ENCODE measurements at regions not wholly inside any gene's neighbourhood (a gene's known extent, or its start where the extent isn't known, plus 50 kb on each side); places are given as distances from the start of the nearest gene placed in this dataset.

DNA sequence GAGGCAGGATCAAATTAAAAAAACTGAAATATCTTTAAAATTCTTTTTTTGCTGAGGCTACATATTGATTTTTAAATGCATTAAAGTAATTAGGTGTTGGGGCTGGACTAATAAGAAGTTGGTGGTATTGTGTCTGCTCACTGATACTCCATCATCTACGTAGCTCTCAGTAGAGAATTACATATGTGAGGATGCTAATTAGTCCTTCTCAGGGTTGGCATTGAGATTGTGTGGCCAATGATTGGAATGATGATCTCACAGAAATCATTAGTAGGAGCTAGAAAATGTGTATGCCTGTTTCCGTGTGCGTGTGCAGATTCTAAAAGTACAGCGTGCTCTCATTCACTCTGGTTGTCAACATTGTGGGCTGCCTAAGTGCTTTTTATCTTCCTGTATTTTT lies 283.8 kb downstream of the SH3GL2 start:
- H3K27ac ChIP-seq = no peak overlapping the region
- H3K9me3 ChIP-seq = no peaks in the 10 kb centered on the region
- peaks cover 0 to 4% (median 0%) of the 10 kb centered on the region in 7 donors for H3K27me3 ChIP-seq
- WGBS, 2 donors = 76 to 79% methylated on average over 4 of the region's 4 CpGs
- peaks cover 0 to 5% (median 0%) of the 10 kb centered on the region in 9 donors for H3K4me1 ChIP-seq
- no peaks in the 10 kb centered on the region for H3K36me3 ChIP-seq
- H3K4me3 ChIP-seq = no peak overlapping the region
- TF ChIP-seq, protein P1, sequence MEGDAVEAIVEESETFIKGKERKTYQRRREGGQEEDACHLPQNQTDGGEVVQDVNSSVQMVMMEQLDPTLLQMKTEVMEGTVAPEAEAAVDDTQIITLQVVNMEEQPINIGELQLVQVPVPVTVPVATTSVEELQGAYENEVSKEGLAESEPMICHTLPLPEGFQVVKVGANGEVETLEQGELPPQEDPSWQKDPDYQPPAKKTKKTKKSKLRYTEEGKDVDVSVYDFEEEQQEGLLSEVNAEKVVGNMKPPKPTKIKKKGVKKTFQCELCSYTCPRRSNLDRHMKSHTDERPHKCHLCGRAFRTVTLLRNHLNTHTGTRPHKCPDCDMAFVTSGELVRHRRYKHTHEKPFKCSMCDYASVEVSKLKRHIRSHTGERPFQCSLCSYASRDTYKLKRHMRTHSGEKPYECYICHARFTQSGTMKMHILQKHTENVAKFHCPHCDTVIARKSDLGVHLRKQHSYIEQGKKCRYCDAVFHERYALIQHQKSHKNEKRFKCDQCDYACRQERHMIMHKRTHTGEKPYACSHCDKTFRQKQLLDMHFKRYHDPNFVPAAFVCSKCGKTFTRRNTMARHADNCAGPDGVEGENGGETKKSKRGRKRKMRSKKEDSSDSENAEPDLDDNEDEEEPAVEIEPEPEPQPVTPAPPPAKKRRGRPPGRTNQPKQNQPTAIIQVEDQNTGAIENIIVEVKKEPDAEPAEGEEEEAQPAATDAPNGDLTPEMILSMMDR (IDR thresholded peaks at IDR 0.05) = no peak
- DNase-seq (no peak), ATAC-seq (peak in 1 of 8 donors; percentile 42)
- intact Hi-C loops (cut with DNase I) = no loop called here

DNA sequence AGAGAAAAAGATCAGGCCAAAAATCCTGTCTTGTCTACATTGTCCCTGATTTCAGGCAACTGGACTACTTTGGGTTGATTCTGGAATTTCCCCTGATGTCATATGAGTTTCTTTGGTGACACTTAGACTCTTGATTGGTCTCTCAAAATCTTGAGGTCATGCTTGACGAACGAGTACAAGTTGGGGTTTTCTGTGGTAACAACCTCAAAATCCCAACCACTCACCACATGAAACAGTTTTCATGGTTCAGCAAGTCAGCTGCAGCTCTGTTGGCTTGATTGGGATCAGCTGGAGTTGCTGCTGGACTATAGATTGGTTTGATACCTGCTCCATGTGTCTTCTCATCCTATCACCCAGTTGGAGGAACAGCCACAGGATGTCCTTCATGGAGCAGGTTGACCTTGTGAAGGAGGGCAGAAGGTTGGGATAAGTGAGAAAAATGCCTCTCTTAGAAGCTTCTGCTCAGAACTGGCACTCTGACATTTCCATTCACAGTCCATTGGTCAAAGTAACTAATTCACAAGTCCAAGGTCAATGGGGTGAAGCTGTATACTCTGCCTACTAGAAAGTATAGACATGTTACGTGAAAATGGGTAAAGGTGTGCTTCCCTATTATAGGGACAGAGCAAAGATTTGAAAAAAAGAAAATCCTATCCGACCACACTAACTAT lies 284.5 kb downstream of the SH3GL2 start:
- Histone ChIP-seq H3K36me3 (no peaks in the 10 kb centered on the region), H3K4me3 (no peak overlapping the region), H3K9me3 (no peaks in the 10 kb centered on the region), H3K27me3 (peaks cover 0 to 4% (median 0%) of the 10 kb centered on the region in 7 donors), H3K27ac (no peak overlapping the region), H3K4me1 (peaks cover 0 to 5% (median 0%) of the 10 kb centered on the region in 9 donors)
- DNase-seq = no peak
- intact Hi-C loops (cut with DNase I) = no loop called here
- 79 to 84% methylated on average over 4 of the region's 4 CpGs for WGBS, 2 donors
- no peak for ATAC-seq
- TF ChIP-seq, protein P1 (IDR thresholded peaks at IDR 0.05) = no peak

DNA sequence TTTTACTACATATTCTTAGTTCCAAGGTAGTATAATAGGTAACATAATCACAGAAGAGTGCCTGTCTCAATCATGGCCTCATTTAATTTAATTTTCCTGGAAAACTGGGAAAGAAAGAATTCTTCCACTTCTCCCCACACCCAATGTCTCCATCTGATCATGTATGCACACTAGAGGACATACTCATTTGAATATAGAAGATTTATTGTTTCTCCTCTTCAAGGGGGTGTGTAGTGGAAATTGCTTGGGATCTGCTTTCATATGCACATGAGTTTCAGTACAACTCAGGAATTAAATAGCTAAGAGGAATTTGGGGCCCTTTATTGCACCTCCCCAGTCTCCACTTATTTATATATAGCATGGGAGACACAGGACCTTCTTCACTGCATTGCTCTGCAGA lies 285.1 kb downstream of the SH3GL2 start:
- no peaks in the 10 kb centered on the region for H3K36me3 ChIP-seq
- H3K27me3 ChIP-seq = peaks cover 0 to 4% (median 0%) of the 10 kb centered on the region in 7 donors
- H3K27ac ChIP-seq = no peak overlapping the region
- ATAC-seq (no peak), DNase-seq (no peak)
- TF ChIP-seq, protein P1 (IDR thresholded peaks at IDR 0.05) = no peak
- intact Hi-C loops (cut with DNase I) = no loop called here
- peaks cover 0 to 5% (median 0%) of the 10 kb centered on the region in 9 donors for H3K4me1 ChIP-seq
- no peak overlapping the region for H3K4me3 ChIP-seq
- no peaks in the 10 kb centered on the region for H3K9me3 ChIP-seq

DNA sequence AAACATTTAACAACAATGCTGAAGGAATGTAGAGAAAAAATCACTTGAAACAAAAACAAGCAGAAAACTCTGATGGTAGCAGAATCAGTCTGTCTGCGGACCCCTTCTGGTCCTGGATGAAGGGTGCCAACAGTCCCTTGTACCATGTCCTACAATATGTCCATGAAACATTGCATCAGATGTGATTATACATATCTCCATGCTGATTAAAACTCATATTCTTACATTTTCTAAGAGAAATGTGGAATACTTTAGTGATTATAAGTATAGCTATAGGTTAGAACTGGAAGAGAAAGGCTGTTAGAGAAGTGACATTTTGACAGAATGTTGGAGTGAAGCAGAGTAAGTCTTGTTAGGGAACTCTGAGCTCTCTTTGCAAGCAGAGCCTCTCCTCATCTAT lies 286.1 kb downstream of the SH3GL2 start:
- Histone ChIP-seq H3K9me3 (no peaks in the 10 kb centered on the region), H3K4me1 (peaks cover 0 to 5% (median 0%) of the 10 kb centered on the region in 9 donors), H3K4me3 (no peak overlapping the region), H3K36me3 (no peaks in the 10 kb centered on the region), H3K27ac (no peak overlapping the region), H3K27me3 (no peaks in the 10 kb centered on the region)
- 96 to 100% methylated on average over 1 of the region's 1 CpG for WGBS, 2 donors
- no peak for DNase-seq
- intact Hi-C loops (cut with DNase I) = no loop called here
- TF ChIP-seq, protein P1 (IDR thresholded peaks at IDR 0.05) = no peak
- no peak for ATAC-seq
